B cell (primary cell): ENCODE measurements at regions not wholly inside any gene's neighbourhood (a gene's known extent, or its start where the extent isn't known, plus 50 kb on each side); places are given as distances from the start of the nearest gene placed in this dataset.

Experiments
- ATAC-seq: fragments of 200-7000 bp; cut with Tn5 transposase; one replicate; pipeline ENCODE4 v1.10.0; 2021; ENCODE audit warnings: low read depth, mild to moderate bottlenecking, moderate number of reproducible peaks, moderate library complexity
- CTCF ChIA-PET: fragments of 350-600 bp; sonication (Branson Sonifier 250); formaldehyde crosslinking; loops from one replicate; lab custom pipeline; 2021; ENCODE audit warnings: antibody characterized with exemption, inconsistent platforms; lab: Charles Lee
- POLR2A ChIA-PET: fragments of 350-600 bp; sonication (Branson Sonifier 250); formaldehyde crosslinking; loops from one replicate; lab custom pipeline; 2021; ENCODE audit warnings: antibody characterized with exemption; lab: Charles Lee
- DNase-seq: peaks from one replicate; pipeline ENCODE4 v3.0.0; 2013
- H2AFZ ChIP-seq: 2 replicates; pipeline ENCODE4 v1.6.1; 2012; ENCODE audit warnings: mild to moderate bottlenecking, low read depth, low read length; ENCODE audit not compliant: insufficient read depth, poor library complexity, severe bottlenecking
- H3K27ac ChIP-seq, 2 donors: 1 replicate in 1 of 2; 2 replicates in 1 of 2; pipeline ENCODE4 v1.5.1; 2012 to 2013; ENCODE audit warnings: low read length in 2 of 2, mild to moderate bottlenecking in 2 of 2, moderate library complexity in 1 of 2
- H3K27me3 ChIP-seq, 4 experiments: fragments of 200-600 bp in 1 of 4; sonication (generic) in 1 of 4; replicated peaks in 1 of 4; 1 replicate in 2 of 4; 2 replicates in 2 of 4; pipeline versions ENCODE4 v1.6.1 to v1.7.0; 2013 to 2016; ENCODE audit warnings: low read length in 3 of 4, mild to moderate bottlenecking in 2 of 4, mixed read lengths in 1 of 4, moderate library complexity in 1 of 4; ENCODE audit not compliant: insufficient read depth in 4 of 4, control insufficient read depth in 3 of 4; ENCODE audit errors: control extremely low read depth in 1 of 4
- H3K36me3 ChIP-seq, 2 experiments: replicated peaks in 1 of 2; 1 replicate in 1 of 2; 2 replicates in 1 of 2; pipeline versions ENCODE4 v1.6.1 to v1.7.1; 2013; ENCODE audit warnings: low read length in 1 of 2; ENCODE audit not compliant: insufficient read depth in 2 of 2, control insufficient read depth in 1 of 2; ENCODE audit errors: control extremely low read depth in 1 of 2, extremely low read depth in 1 of 2
- H3K4me1 ChIP-seq, 2 donors: fragments of 200-600 bp in 1 of 2; sonication (generic) in 1 of 2; 1 replicate in 1 of 2; 2 replicates in 1 of 2; pipeline versions ENCODE4 v1.5.1 to v1.6.1; 2013 to 2017; ENCODE audit warnings: low read length in 2 of 2; ENCODE audit not compliant: control insufficient read depth in 2 of 2, insufficient read depth in 2 of 2
- H3K4me2 ChIP-seq: replicated peaks from 2 replicates; pipeline ENCODE3; 2012; ENCODE audit warnings: mild to moderate bottlenecking, low read depth, low read length; ENCODE audit not compliant: poor library complexity, severe bottlenecking
- H3K4me3 ChIP-seq, 5 experiments: fragments of 200-600 bp in 1 of 5; sonication (generic) in 1 of 5; 1 replicate in 3 of 5; 2 replicates in 2 of 5; pipeline versions ENCODE4 v1.5.1 to v1.7.0; 2011 to 2016; ENCODE audit warnings: low read length in 4 of 5, mild to moderate bottlenecking in 4 of 5, low read depth in 2 of 5, control low read depth in 1 of 5, moderate library complexity in 1 of 5; ENCODE audit not compliant: insufficient read depth in 1 of 5; ENCODE audit errors: control extremely low read depth in 1 of 5, extremely low read depth in 1 of 5
- H3K79me2 ChIP-seq: fragments of 200-600 bp; sonication (generic); one replicate; pipeline ENCODE4 v1.6.0; 2016; ENCODE audit warnings: low read length; ENCODE audit not compliant: control insufficient read depth, insufficient read depth
- H3K9ac ChIP-seq: fragments of 200-600 bp; sonication (generic); 2 replicates; pipeline ENCODE4 v1.6.1; 2017; ENCODE audit warnings: mild to moderate bottlenecking, low read length, moderate library complexity
- H3K9me3 ChIP-seq, 3 donors: one replicate each; pipeline versions ENCODE4 v1.6.1 to v1.7.1; 2013; ENCODE audit warnings: low read length in 2 of 3; ENCODE audit not compliant: control insufficient read depth in 2 of 3, insufficient read depth in 1 of 3; ENCODE audit errors: control extremely low read depth in 1 of 3
- H4K20me1 ChIP-seq: 2 replicates; pipeline ENCODE4 v1.6.0; 2012; ENCODE audit warnings: mild to moderate bottlenecking, low read length; ENCODE audit not compliant: insufficient read depth, control insufficient read depth, poor library complexity, severe bottlenecking
- H3K27ac Mint-ChIP-seq: one replicate; pipeline ENCODE4 v1.8.0; 2021; ENCODE audit warnings: mixed read lengths
- H3K27me3 Mint-ChIP-seq: one replicate; pipeline ENCODE4 v1.8.0; 2021; ENCODE audit warnings: mixed read lengths
- H3K4me1 Mint-ChIP-seq: one replicate; pipeline ENCODE4 v1.8.0; 2021; ENCODE audit warnings: mixed read lengths
- H3K4me3 Mint-ChIP-seq: one replicate; pipeline ENCODE4 v1.8.0; 2021; ENCODE audit warnings: mixed read lengths
- H3K9me3 Mint-ChIP-seq: one replicate; pipeline ENCODE4 v1.8.0; 2022; ENCODE audit warnings: mixed read lengths; ENCODE audit not compliant: insufficient read depth
- EZH2 ChIP-seq: IDR thresholded peaks from 2 replicates; pipeline ENCODE4 v1.6.1; 2012; ENCODE audit warnings: borderline replicate concordance, low read depth, mild to moderate bottlenecking, moderate library complexity, low read length; ENCODE audit not compliant: insufficient read depth, poor library complexity, severe bottlenecking
- WGBS: methylation state at CpG from one replicate; pipeline ENCODE4 v1.1.5; 2013; ENCODE audit warnings: missing lambda C conversion rate; ENCODE audit not compliant: insufficient coverage; 5-methylcytosine and 5-hydroxymethylcytosine counted together
- intact Hi-C: fragments of 100-400 bp; cut with micrococcal nuclease; formaldehyde crosslinking; loops from one replicate; pipeline ENCODE4 v1.10.0; 2022
- TF ChIP-seq, protein P1 (sequence below): fragments of 200-600 bp; IDR thresholded peaks from one replicate; pipeline ENCODE4 v1.8.0; 2022; ENCODE audit warnings: antibody characterized with exemption, mild to moderate bottlenecking

DNA sequence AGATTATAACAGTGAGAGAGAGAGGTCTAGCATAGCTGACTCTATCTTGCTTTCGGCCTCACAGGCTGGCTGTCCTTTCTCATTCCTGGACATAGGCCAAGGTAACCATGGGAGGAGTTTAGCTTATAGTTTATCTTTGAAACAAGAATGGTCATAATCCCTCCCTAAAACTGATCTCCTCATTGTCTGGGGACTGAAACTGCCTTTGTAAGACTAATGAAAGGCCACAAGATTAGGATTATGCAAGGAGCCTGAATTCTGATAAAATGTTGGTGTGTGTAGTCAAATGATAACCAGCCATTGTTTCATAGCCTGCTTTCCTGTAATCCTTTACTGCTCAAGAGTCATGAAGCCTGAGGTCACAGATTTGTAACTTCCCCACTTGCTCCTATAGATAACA lies 131.9 kb upstream of the LYPLAL1 start:
- no peaks in the 10 kb centered on the region for H3K9me3 ChIP-seq
- H3K27me3 ChIP-seq: no peaks in the 10 kb centered on the region
- POLR2A ChIA-PET: no interaction called here
- Mint-ChIP-seq H3K4me1 (no peaks in the 10 kb centered on the region), H3K9me3 (no peaks in the 10 kb centered on the region), H3K27ac (no peak overlapping the region), H3K4me3 (no peak overlapping the region), H3K27me3 (no peaks in the 10 kb centered on the region)
- DNase-seq (no peak), ATAC-seq (no peak)
- H4K20me1 ChIP-seq: no peaks in the 10 kb centered on the region
- H3K4me1 ChIP-seq: no peaks in the 10 kb centered on the region
- no peaks in the 10 kb centered on the region for H3K79me2 ChIP-seq
- H3K27ac ChIP-seq: no peak overlapping the region
- CTCF ChIA-PET: no interaction called here
- no peak overlapping the region for H3K4me2 ChIP-seq
- TF ChIP-seq EZH2: no peak
- TF ChIP-seq, protein P1, sequence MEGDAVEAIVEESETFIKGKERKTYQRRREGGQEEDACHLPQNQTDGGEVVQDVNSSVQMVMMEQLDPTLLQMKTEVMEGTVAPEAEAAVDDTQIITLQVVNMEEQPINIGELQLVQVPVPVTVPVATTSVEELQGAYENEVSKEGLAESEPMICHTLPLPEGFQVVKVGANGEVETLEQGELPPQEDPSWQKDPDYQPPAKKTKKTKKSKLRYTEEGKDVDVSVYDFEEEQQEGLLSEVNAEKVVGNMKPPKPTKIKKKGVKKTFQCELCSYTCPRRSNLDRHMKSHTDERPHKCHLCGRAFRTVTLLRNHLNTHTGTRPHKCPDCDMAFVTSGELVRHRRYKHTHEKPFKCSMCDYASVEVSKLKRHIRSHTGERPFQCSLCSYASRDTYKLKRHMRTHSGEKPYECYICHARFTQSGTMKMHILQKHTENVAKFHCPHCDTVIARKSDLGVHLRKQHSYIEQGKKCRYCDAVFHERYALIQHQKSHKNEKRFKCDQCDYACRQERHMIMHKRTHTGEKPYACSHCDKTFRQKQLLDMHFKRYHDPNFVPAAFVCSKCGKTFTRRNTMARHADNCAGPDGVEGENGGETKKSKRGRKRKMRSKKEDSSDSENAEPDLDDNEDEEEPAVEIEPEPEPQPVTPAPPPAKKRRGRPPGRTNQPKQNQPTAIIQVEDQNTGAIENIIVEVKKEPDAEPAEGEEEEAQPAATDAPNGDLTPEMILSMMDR: no peak
- no peak overlapping the region for H3K4me3 ChIP-seq
- no peak overlapping the region for H3K9ac ChIP-seq
- no peaks in the 10 kb centered on the region for H3K36me3 ChIP-seq
- H2AFZ ChIP-seq: no peak overlapping the region
- WGBS: no CpG with 5 or more reads among the region's 1 CpG
- intact Hi-C loops: no loop called here

- Histone ChIP-seq H4K20me1 (no peaks in the 10 kb centered on the region), H3K9me3 (no peaks in the 10 kb centered on the region), H3K27ac (no peak overlapping the region), H3K4me2 (no peak overlapping the region), H3K79me2 (no peaks in the 10 kb centered on the region), H3K4me1 (no peaks in the 10 kb centered on the region), H3K9ac (no peak overlapping the region), H3K27me3 (no peaks in the 10 kb centered on the region), H2AFZ (no peak overlapping the region), H3K36me3 (no peaks in the 10 kb centered on the region), H3K4me3 (no peak overlapping the region)
- TF ChIP-seq, protein P1: no peak
- no peak for TF ChIP-seq EZH2
- ATAC-seq (no peak), DNase-seq (no peak)
- Mint-ChIP-seq H3K27me3 (no peaks in the 10 kb centered on the region), H3K4me1 (no peaks in the 10 kb centered on the region), H3K4me3 (no peak overlapping the region), H3K9me3 (no peaks in the 10 kb centered on the region), H3K27ac (no peak overlapping the region)
- intact Hi-C loops: no loop called here
- CTCF ChIA-PET: no interaction called here
- WGBS: no CpG with 5 or more reads among the region's 2 CpGs
- POLR2A ChIA-PET: no interaction called here
Measured at GRCh38 chr1:219042769-219043168, 130.9 kb upstream of the LYPLAL1 start.
